Loucy (cell line): ENCODE measurements at regions not wholly inside any gene's neighbourhood (a gene's known extent, or its start where the extent isn't known, plus 50 kb on each side); places are given as distances from the start of the nearest gene placed in this dataset.

Experiments
- CTCF ChIP-seq: fragments of 200-600 bp; sonication (generic); conservative IDR thresholded peaks from 2 replicates; pipeline ENCODE4 v1.5.1; 2014; ENCODE audit warnings: mild to moderate bottlenecking, antibody characterized with exemption, low read length
- EZH2phosphoT487 ChIP-seq: fragments of 200-600 bp; IDR thresholded peaks from 2 replicates; pipeline ENCODE4 v1.6.1; 2018; ENCODE audit warnings: antibody characterized with exemption, mild to moderate bottlenecking, moderate library complexity, borderline replicate concordance

- TF ChIP-seq CTCF = no peak
- no peak for TF ChIP-seq EZH2phosphoT487
These were observed 1559.0 kb upstream of the SLC10A2 start for GRCh38 chr13:104625201-104625600.
